ENCODE measurements at regions not wholly inside any gene's neighbourhood (a gene's known extent, or its start where the extent isn't known, plus 50 kb on each side); places are given as distances from the start of the nearest gene placed in this dataset.

- TF ChIP-seq CTCF (IDR thresholded peaks at IDR 0.05) (no peak), EZH2 (IDR thresholded peaks at IDR 0.05) (no peak), EZH2phosphoT487 (IDR thresholded peaks at IDR 0.05) (no peak)
Measured at GRCh38 chr11:97028836-97029406, 639.1 kb downstream of the JRKL start.
